Stimulated activated naive CD4-positive, alpha-beta T cell (primary cell): ENCODE measurements at regions not wholly inside any gene's neighbourhood (a gene's known extent, or its start where the extent isn't known, plus 50 kb on each side); places are given as distances from the start of the nearest gene placed in this dataset.
"Not testable (repeated sequence)": the region's sequence is repeated elsewhere in the genome, so short reads cannot be mapped to it uniquely, and the experiment has no call there.

Source experiments
- DNase-seq, 6 experiments: peaks; one replicate each; lab custom pipeline; 2025; lab: John Stamatoyannopoulos, UW

- DNase-seq: no peak
These were observed 61.2 kb upstream of the GPC1 start for GRCh38 chr2:240374085-240374907.

- no peak for DNase-seq
These were observed 60.3 kb upstream of the GPC1 start for GRCh38 chr2:240375024-240375645.

DNA sequence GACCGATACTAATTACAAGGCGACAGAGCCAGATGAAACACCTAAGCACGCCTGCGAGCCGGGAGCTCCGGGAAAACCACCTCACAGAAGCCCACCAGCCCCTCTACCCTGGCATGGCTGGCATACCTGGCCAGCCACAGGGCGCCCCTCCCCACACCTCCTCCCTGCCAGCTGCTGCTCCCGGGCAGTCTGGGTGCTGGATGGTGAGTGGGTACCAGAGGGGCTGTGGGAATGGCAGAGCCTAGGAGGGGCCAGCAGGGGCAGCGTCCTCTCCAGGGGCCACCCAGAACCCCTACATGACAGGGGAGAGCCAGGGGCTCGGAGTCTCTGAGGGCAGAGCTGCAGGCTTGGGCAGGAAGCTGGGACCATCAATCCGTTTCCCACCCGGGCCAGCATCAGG lies 58.7 kb upstream of the GPC1 start:
- DNase-seq: no peak

DNA sequence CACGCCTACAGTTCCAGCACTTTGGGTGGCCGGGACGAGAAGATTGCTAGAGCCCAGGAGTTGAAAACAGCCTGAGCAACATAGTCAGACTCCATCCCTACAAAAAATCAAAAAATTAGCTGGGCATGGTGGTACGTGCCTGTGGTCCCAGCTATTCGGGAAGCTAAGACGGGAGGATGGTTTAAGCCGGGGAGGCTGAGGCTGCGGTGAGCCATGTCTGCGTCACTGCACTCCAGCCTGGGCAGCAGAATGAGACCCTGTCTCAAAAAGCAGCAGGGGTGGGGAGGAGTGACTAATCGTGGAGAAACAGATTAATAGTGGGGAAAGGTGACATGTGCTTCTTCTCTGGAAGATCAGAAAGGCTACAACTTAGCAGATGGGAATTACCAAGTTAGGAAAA lies 58.1 kb upstream of the GPC1 start:
- DNase-seq: no peak

GRCh38 chr2:240379089-240379636 lies 56.3 kb upstream of the GPC1 start:
- DNase-seq: no peak

DNA sequence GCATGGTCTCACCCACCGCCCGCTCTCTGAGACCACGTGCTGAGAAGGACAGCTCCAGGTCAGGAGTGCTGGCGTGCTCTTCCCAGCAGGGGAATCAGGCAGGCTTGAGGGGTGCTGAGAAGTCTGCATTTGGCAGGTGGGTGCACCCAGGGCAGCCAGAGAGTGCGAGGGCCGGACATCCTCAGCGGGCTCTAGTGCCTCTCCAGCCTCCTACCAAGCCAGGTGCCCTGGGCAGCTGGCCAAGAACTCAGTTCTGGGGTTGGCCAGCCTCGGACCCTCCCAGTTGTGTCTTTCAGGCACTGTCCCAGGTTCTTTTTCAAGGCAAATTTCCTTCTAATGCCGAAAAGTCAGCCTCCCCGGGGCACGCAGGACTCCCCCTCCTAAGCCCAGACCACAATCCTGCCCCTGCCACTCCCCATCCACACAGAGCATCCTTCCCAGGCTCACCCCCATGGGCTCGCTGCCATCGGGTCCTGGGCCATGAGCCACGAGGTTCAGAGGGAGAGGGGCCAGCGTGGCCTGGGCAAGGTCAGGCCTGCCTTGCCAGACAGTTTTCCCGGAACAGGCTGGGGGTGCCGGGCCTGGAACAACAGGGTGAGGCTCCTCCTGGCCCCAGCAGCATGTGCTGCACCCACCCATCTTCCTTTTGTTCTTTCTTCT lies 52.2 kb upstream of the GPC1 start:
- DNase-seq: no peak

DNA sequence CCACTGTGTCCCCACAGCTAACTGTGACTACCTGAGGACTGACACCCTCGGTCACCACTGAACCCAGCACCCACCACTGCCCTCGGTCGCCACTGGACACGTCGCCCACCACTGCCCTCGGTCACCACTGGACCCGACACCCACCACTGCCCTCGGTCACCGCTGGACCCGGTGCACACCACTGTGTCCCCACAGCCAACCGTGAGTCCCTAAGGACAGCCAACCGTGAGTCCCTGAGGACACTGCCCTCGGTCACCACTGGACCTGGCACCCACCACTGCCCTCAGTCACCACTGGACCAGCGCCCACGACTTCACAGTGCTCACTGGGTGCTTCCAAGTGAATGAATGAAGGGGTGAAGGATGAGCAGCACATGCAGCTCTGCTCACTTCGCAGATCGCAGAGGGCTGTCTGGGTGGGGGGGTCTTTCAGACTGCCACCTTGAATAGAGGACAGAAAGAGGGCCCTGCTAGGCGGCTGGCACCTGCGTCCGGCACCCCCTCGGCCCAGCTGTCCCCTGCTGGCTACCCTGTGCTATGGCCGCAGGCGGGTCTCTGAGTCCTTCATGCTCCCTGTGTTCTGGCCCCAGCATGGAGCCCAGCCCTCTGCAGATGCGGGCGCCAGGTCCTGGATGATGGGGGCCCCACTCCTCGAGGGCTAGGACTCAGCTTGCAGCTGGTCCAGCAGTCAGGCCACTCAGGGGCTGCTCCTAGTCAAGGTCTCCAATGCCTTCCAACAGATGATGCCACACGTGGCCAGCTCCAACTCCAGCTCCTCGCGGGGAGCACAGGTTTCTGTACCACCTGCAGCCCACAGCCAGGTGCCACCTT lies 51.4 kb upstream of the GPC1 start:
- DNase-seq: no peak

DNA sequence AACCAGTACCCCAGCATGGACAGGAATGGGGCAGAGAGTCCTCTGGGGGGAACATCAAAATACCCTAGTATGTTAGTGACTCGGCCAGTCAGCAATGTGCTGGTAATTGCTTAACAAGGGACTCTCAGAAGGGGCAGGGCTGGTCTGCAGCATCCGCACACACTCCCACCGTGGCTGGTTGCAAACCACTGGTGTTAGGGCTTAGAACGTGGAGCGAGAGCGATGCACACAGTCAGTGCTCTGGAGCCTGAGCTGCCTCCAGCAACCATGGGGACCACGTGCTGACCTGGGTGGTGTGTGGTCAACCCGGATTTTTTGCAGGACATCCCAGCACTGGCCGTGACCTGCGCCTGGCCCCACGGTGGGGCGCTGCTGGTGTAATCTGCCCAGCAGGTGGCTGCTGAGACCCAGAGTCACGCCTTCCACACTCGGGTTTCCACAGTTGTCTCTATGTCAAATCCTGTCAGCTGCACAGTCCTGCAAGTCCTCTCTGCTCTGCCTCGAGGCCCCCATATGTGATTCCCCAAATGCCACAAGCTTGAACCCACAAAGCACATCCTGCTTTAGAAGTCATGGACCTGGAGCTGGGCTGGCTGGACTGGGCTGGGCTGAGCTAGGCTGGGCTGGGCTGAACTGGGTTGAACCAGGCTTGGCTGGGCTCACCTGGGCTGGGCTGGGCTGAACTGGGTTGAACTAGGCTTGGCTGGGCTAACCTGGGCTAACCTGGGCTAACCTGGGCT lies 50.6 kb upstream of the GPC1 start:
- no peak for DNase-seq

DNA sequence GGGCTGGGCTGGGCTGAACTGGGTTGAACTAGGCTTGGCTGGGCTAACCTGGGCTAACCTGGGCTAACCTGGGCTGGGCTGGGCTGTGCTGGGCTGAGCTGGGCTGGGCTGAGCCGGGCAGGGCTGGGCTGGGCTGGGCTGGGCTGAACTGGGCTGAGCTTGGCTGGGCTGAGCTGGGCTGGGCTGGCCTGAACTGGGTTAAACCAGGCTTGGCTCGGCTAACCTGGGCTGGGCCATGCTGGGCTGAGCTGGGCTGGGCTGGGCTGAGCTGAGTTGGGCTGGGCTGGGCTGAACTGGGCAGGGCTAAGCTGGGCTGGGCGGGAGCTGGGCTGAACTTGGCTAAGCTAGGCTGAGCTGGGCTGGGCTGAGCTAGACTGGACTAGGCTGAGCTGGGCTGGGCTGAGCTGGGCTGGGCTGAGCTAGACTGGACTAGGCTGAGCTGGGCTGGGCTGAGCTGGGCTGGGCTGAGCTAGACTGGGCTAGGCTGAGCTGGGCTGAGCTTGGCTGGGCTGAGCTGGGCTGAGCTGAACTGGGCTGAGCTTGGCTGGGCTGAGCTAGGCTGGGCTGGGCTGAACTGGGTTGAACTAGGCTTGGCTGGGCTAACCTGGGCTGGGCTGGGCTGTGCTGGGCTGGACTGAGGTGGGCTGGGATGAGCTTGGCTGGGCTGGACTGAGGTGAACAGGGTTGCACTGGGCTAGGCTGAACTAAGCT lies 49.9 kb upstream of the GPC1 start:
- not testable (repeated sequence) for DNase-seq
